CMK (cell line): ENCODE measurements at regions not wholly inside any gene's neighbourhood (a gene's known extent, or its start where the extent isn't known, plus 50 kb on each side); places are given as distances from the start of the nearest gene placed in this dataset.
"Not testable (repeated sequence)": the region's sequence is repeated elsewhere in the genome, so short reads cannot be mapped to it uniquely, and the experiment has no call there.

ENCODE experiments used
- DNase-seq: peaks from one replicate; pipeline ENCODE4 v3.0.0-alpha.2; 2010; ENCODE audit warnings: low read depth

GRCh38 chr12:127943481-127944210 is 323.3 kb upstream of the TMEM132C start:
- DNase-seq = no peak

- DNase-seq = no peak
Measured at GRCh38 chr12:127944211-127944899, 322.6 kb upstream of the TMEM132C start.

- DNase-seq = no peak
Measured at GRCh38 chr12:127957001-127957660, 309.8 kb upstream of the TMEM132C start.

DNA sequence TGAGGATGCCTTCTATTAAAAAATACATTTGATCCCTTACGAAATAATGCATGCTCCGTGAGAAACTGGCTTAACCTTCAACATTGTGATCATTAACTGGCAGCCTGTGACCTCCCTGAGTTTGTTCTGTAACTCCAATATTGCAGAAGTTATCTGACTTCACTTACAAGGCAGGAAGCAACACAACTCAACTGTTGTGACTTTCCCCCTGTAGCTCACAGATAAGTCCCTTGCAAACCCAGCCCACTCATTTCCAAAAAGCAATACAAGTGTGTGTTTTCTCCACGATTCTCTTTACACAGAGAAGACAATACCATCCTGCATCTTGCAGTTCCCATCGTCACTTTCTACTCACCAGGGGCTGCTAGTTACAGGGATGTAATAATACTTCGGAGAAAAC is 304.7 kb upstream of the TMEM132C start:
- DNase-seq = no peak

GRCh38 chr12:127963933-127964332 is 303.0 kb upstream of the TMEM132C start:
- no peak for DNase-seq

DNA sequence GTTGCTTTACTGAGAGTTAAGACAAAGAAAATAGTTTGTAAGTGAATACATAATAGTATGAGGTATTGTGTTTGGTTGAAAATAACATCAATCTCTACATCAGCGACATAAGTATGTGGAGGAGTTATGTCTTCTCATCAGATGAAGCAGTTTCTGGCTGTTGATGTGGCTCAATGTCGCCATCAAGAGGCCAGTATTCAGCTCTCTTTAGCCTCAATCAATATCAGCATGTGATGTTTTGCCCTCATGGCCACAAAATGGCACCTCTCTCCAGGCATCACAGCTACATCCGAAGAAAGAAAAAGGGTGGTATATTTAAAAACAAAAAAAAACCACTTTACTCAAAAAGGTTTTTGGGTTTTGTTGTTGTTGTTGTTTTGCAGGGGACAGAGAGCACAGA is 302.3 kb upstream of the TMEM132C start:
- no peak for DNase-seq

DNA sequence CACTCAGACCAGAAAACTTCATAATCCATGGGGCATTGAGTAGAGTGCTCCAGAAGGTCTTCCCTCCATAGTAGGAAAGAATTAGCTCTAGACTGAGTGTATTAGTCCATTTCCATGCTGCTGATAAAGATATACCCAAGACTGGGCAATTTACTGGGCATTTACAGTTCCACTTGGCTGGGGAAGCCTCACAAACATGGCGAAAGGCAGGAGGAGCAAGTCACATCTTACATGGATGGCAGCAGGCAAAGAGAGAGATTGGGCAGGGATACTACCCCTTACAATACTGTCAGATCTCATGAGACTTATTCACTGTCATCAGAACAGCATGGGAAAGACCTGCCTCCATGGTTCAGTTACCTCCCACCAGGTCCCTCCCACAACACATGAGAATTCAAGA is 300.6 kb upstream of the TMEM132C start:
- DNase-seq = no peak

- DNase-seq = no peak
Measured at GRCh38 chr12:127970491-127970890, 296.5 kb upstream of the TMEM132C start.

GRCh38 chr12:127980585-127980984 is 286.4 kb upstream of the TMEM132C start:
- no peak for DNase-seq

- DNase-seq = no peak
Measured at GRCh38 chr12:127981875-127982274, 285.1 kb upstream of the TMEM132C start.

GRCh38 chr12:127983213-127983791 is 283.7 kb upstream of the TMEM132C start:
- DNase-seq = not testable (repeated sequence)

- DNase-seq = no peak
Measured at GRCh38 chr12:127984386-127985055, 282.4 kb upstream of the TMEM132C start.

DNA sequence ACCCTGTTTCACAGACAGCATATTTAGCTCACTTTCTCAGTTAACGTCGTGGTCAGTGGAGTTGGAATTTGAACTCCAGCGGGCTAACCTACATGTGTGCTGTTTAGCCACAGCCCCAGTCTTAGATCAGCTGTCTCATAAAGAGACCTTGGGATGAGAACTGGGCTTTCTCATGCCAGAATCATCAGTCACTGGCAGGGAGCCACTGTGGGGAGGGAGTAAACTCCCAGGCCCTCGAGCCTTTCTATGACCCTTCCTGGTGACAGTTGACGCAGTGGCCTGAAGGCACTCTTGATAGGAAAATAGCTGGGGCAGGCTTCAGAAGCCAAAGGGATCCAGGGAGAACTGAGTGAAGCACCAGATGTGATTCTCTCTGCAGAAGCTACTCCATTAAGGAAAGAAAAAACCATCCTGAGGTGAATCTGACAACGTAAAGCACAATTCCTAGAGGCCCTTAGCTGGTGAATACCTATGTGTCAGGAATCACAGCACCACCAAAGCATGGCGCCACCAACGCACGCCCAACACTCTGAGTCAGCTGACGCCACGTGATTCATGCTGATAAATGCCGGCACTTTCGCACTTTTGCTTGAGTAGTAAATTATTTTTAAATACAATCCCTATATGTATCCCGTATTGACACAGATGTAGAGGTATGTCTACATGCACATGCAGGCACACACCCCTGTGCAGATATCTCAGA is 279.6 kb upstream of the TMEM132C start:
- DNase-seq = no peak

- DNase-seq = no peak
Measured at GRCh38 chr12:127991485-127991884, 275.5 kb upstream of the TMEM132C start.

GRCh38 chr12:127998988-127999387 is 268.0 kb upstream of the TMEM132C start:
- DNase-seq = no peak

DNA sequence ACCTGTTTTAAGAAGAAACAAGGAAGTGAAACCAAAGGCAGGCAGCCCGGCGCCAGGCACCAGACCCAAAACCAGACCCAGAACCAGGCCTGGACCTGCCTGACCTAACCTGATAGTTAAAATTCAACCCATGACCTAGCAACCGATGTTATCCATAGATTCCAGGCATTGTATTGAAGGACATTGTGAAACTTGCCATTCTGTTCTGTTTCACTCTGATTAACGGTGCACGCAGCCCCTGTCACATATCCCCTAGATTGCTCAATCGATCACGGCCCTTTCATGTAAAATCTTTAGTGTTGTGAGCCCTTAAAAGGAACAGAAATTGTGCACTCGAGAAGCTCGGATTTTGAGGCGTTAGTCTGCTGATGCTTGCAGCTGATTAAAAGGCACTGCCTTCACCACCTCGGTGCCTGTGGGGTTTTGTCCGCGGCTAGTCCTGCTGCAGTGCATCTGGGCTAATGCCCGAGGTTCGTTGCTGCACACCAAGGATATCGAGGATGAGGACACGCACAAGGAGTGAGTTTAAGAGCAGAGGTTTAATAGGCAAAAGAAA is 262.5 kb upstream of the TMEM132C start:
- DNase-seq = no peak

DNA sequence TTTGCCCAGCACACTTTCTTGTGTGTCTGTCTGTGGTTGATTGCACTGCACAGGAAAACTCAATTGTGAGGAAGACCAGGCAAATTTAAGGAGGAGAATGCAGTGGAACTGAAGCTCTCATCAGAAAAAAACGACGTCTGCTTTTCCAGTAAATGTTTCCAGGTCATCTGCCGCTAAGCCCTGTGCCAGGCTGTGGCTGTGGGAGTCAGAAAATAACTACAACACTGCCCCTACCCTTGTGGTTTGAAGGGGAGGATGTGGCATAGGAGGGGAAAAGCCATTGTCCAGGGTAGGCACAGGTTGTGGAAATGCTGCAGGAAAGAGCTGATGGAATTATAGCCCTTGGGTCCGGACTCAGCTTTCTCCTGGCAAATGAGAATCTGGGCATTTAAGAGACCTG is 259.7 kb upstream of the TMEM132C start:
- DNase-seq = no peak

- DNase-seq = no peak
Measured at GRCh38 chr12:128008341-128008740, 258.6 kb upstream of the TMEM132C start.

DNA sequence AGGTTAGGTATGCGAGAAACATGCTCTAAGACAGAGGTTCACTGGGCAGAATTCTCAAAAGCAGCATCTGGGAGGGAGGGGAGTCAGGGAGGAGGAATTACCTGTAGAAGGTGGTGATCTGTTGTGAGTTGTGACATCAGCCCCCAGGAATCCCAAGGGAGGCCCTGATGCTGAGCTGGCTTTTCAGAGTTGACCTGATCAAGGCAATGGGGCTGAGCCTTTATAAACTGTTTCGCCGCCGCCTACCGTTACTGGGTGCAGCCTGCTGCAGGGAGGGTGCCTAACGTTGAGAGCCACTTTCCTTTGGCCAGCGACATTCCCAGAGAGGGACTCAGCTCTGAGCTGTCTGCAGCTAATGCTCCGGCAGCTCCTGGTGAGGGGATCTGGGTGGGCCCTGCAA is 257.9 kb upstream of the TMEM132C start:
- no peak for DNase-seq

GRCh38 chr12:128012110-128012509 is 254.9 kb upstream of the TMEM132C start:
- DNase-seq = no peak

- DNase-seq = no peak
Measured at GRCh38 chr12:128015276-128015675, 251.7 kb upstream of the TMEM132C start.
